A549 (cell line): ENCODE measurements at regions not wholly inside any gene's neighbourhood (a gene's known extent, or its start where the extent isn't known, plus 50 kb on each side); places are given as distances from the start of the nearest gene placed in this dataset.

Experiments used
- ATAC-seq, 2 experiments: fragments of 200-7000 bp in 1 of 2; fragments of >200 bp in 1 of 2; cut with Nextera tagmentation in 1 of 2; cut with Tn5 transposase in 1 of 2; 3 replicates each; pipeline versions ENCODE4 v1.8.0 to v1.9.1; 2018 to 2020; ENCODE audit warnings: mild to moderate bottlenecking in 1 of 2, moderate library complexity in 1 of 2
- CTCF ChIA-PET: fragments of 300-600 bp; sonication (Branson Sonifier 250); formaldehyde crosslinking; extraction: SDS; loops from one replicate; lab custom pipeline; 2021; ENCODE audit warnings: antibody characterized with exemption, inconsistent platforms; lab: Yijun Ruan, JAX
- POLR2A ChIA-PET: fragments of 350-600 bp; formaldehyde crosslinking; extraction: SDS; loops from one replicate; lab custom pipeline; 2021; ENCODE audit warnings: antibody characterized with exemption, inconsistent platforms; lab: Yijun Ruan, JAX
- DNase-seq, 2 experiments: peaks; one replicate each; pipeline versions ENCODE4 v3.0.0 to v3.0.0-alpha.2; 2011 to 2016; ENCODE audit warnings: low read depth in 1 of 2, low spot score in 1 of 2
- FAIRE-seq: peaks from 2 replicates; lab custom pipeline; 2011; peaks lifted over from hg19 to GRCh38; lab: Jason Lieb, UNC
- H3K27ac ChIP-seq, 2 experiments: fragments of >200 bp; sonication (Bioruptor Twin); formaldehyde crosslinking; 3 replicates each; pipeline ENCODE4 v1.5.1; 2016 to 2017
- H3K4me1 ChIP-seq: fragments of >200 bp; sonication (Bioruptor Twin); formaldehyde crosslinking; 3 replicates; pipeline ENCODE4 v1.6.1; 2016
- H3K4me2 ChIP-seq: fragments of >200 bp; sonication (Bioruptor Twin); formaldehyde crosslinking; 3 replicates; pipeline ENCODE4 v1.6.1; 2016
- H3K4me3 ChIP-seq: fragments of >200 bp; sonication (Bioruptor Twin); formaldehyde crosslinking; 3 replicates; pipeline ENCODE4 v1.5.1; 2016
- H3K9me3 ChIP-seq: fragments of >200 bp; sonication (Bioruptor Twin); formaldehyde crosslinking; 3 replicates; pipeline ENCODE4 v1.6.1; 2016
- CBX2 ChIP-seq: fragments of 200-600 bp; sonication (generic); IDR thresholded peaks from 2 replicates; pipeline ENCODE4 v1.6.1; 2016; ENCODE audit warnings: low read depth, mild to moderate bottlenecking, borderline replicate concordance
- CEBPB ChIP-seq, 2 experiments: fragments of >200 bp in 1 of 2; sonication (Bioruptor Twin) in 1 of 2; formaldehyde crosslinking in 1 of 2; IDR thresholded peaks; 2 replicates each; pipeline ENCODE4 v1.6.1; 2012 to 2016
- GATA3 ChIP-seq: IDR thresholded peaks from 2 replicates; pipeline ENCODE4 v1.6.1; 2012; ENCODE audit warnings: borderline replicate concordance
- HDAC2 ChIP-seq: fragments of 200-600 bp; sonication (generic); IDR thresholded peaks from 2 replicates; pipeline ENCODE4 v1.6.1; 2016
- HOXA7 ChIP-seq: fragments of 250-450 bp; sonication (Bioruptor Pico); IDR thresholded peaks from 2 replicates; pipeline ENCODE4 v1.5.0; 2020; ENCODE audit warnings: mild to moderate bottlenecking, moderate library complexity
- HOXB13 ChIP-seq: fragments of 250-450 bp; sonication (Bioruptor Pico); IDR thresholded peaks from 2 replicates; pipeline ENCODE4 v1.5.0; 2020; ENCODE audit warnings: low read depth, mild to moderate bottlenecking, moderate library complexity
- HOXB5 ChIP-seq: fragments of 250-450 bp; sonication (Bioruptor Pico); IDR thresholded peaks from 2 replicates; pipeline ENCODE4 v1.5.0; 2020; ENCODE audit warnings: mild to moderate bottlenecking, moderate library complexity
- JUNB ChIP-seq: fragments of >200 bp; sonication (Bioruptor Twin); formaldehyde crosslinking; IDR thresholded peaks from 2 replicates; pipeline ENCODE4 v1.6.1; 2016
- MAFK ChIP-seq: fragments of 450-650 bp; IDR thresholded peaks from 2 replicates; pipeline ENCODE4 v1.6.1; 2014; ENCODE audit not compliant: partially characterized antibody
- MAZ ChIP-seq: fragments of 150-350 bp; IDR thresholded peaks from 2 replicates; pipeline ENCODE4 v1.6.1; 2014; ENCODE audit warnings: antibody characterized with exemption, low read depth, low read length, borderline replicate concordance
- MYC ChIP-seq: IDR thresholded peaks from 2 replicates; pipeline ENCODE4 v1.6.1; 2012; ENCODE audit warnings: mild to moderate bottlenecking, inconsistent platforms, low read length, improper control_type of control experiment, borderline replicate concordance
- NPAS2 ChIP-seq: fragments of 250-450 bp; sonication (Bioruptor Pico); IDR thresholded peaks from 2 replicates; pipeline ENCODE4 v1.8.0; 2022; ENCODE audit warnings: mild to moderate bottlenecking, moderate library complexity, borderline replicate concordance
- NR3C1 ChIP-seq: fragments of >200 bp; sonication (Bioruptor Twin); formaldehyde crosslinking; IDR thresholded peaks from 3 replicates; pipeline ENCODE4 v1.6.1; 2017
- POLR2A ChIP-seq: IDR thresholded peaks from 2 replicates; pipeline ENCODE4 v1.6.1; 2012; ENCODE audit warnings: mild to moderate bottlenecking, low read length
- RCOR1 ChIP-seq: fragments of 150-350 bp; IDR thresholded peaks from 2 replicates; pipeline ENCODE4 v1.6.1; 2014; ENCODE audit warnings: antibody characterized with exemption, low read length, low read depth
- SREBF2 ChIP-seq: fragments of 450-650 bp; IDR thresholded peaks from 2 replicates; pipeline ENCODE4 v1.6.1; 2014; ENCODE audit warnings: mild to moderate bottlenecking, moderate library complexity
- TFCP2L1 ChIP-seq: fragments of 250-450 bp; sonication (Bioruptor Pico); IDR thresholded peaks from 2 replicates; pipeline ENCODE4 v1.5.0; 2021; ENCODE audit warnings: mild to moderate bottlenecking
- ZFP36 ChIP-seq: fragments of 450-650 bp; IDR thresholded peaks from 2 replicates; pipeline ENCODE4 v1.6.1; 2014; ENCODE audit warnings: borderline replicate concordance; ENCODE audit not compliant: partially characterized antibody
- ZSCAN20 ChIP-seq: fragments of 250-450 bp; sonication (Bioruptor Pico); IDR thresholded peaks from 2 replicates; pipeline ENCODE4 v1.8.0; 2022; ENCODE audit warnings: mild to moderate bottlenecking, moderate library complexity
- WGBS: methylation state at CpG from one replicate; pipeline ENCODE4 v1.1.6; 2017; ENCODE audit errors: missing lambda C conversion rate; 5-methylcytosine and 5-hydroxymethylcytosine counted together
- TF ChIP-seq, protein P1 (sequence below): IDR thresholded peaks from 2 replicates; pipeline ENCODE4 v1.6.1; 2012
- TF ChIP-seq, protein P2 (sequence below): fragments of 200-600 bp; sonication (generic); IDR thresholded peaks from 2 replicates; pipeline ENCODE4 v1.6.1; 2016; ENCODE audit warnings: antibody characterized with exemption, mild to moderate bottlenecking, moderate library complexity
- TF ChIP-seq, protein P3 (sequence below): IDR thresholded peaks from 2 replicates; pipeline ENCODE4 v1.6.1; 2012; ENCODE audit warnings: low read depth, borderline replicate concordance

DNA sequence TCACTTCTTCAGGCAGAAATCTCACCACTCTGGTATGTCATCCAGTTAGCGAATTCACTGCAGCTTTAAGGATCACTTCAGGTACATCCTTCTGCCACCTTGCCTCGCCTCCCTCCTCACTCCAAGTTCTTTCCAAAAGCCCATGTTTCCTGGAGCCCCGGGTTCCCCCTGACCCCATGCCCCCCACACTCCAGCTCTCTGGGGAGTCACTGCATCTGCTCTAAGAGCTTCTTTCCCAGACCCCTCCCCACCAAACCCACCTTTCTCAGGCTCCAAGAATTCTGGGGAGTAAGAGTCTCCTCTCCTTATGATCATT is 969.5 kb upstream of the ZNF722 start (continued):
- TF ChIP-seq HDAC2 (no peak), MAZ (no peak), ZSCAN20 (CRISPR knock-in tag) (no peak)

DNA sequence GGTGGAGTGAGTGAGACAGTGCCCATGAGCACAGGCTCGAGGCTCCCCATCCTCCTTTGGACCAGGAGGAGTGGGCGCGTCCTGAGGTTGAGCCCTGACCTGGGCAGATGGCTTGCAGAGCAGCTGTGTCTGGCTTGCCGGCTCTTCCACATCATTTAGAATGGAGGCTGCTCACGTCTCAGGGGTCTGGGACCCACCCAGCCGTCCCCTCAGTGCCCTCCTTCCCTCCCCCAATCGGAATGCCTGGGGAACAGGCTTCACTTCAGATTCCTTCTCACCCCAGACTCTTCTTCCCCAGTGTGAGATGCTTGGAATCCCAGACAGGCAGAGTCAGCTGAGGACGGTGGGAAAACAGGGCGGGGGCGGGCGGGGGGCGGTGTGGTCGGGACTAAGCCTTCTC is 968.6 kb upstream of the ZNF722 start:
- ChIA-PET CTCF (no interaction called here), POLR2A (no interaction called here)
- ATAC-seq (no peak), DNase-seq (no peak), FAIRE-seq (no peak)
- Histone ChIP-seq H3K4me1 (no peaks in the 10 kb centered on the region), H3K9me3 (no peaks in the 10 kb centered on the region; the same call in 2 of the 3 replicates), H3K4me3 (no peak overlapping the region), H3K27ac (no peak overlapping the region), H3K4me2 (no peak overlapping the region)
- no peak for TF ChIP-seq ZFP36
- TF ChIP-seq HOXA7 (CRISPR knock-in tag): no peak
- no peak for TF ChIP-seq GATA3
- no peak for TF ChIP-seq MAZ
- TF ChIP-seq, protein P1, sequence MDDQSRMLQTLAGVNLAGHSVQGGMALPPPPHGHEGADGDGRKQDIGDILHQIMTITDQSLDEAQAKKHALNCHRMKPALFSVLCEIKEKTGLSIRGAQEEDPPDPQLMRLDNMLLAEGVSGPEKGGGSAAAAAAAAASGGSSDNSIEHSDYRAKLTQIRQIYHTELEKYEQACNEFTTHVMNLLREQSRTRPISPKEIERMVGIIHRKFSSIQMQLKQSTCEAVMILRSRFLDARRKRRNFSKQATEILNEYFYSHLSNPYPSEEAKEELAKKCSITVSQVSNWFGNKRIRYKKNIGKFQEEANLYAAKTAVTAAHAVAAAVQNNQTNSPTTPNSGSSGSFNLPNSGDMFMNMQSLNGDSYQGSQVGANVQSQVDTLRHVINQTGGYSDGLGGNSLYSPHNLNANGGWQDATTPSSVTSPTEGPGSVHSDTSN: no peak
- TF ChIP-seq HOXB5 (CRISPR knock-in tag): no peak
- no peak for TF ChIP-seq CEBPB (IDR thresholded peaks at IDR 0.05)
- TF ChIP-seq RCOR1: no peak
- TF ChIP-seq NR3C1: no peak
- no peak for TF ChIP-seq TFCP2L1 (CRISPR knock-in tag)
- 24% methylated on average over 5 of the region's 13 CpGs for WGBS

DNA sequence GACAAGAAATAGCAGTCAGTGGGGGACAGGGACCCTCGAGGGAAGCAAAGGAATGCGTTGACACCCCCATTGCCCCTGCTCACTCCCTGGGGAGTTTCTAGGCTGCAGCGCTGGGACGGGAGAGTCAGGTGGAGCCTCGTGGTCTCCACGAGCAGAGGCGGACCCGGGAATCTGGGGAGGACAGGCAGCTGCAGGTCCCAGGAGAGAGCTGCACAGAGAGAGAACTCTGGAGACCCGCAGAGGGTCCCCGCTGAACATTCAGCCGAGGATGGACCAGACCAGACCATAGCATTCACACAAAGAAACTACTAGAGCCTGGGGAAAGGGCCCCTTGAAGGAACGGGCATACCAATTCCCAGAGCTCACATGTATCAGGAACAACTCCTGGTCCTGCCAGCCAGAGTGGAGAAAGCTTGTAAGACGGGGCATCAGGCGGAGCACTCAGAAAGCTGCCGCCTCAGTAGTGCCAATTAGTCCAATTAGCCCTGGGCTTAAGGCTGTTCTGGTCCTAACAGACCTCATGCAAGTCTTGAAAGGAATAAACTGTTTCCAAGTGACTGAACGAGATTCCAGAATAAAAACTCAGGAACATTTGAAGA is 966.7 kb upstream of the ZNF722 start:
- FAIRE-seq: no peak
- DNase-seq: no peak
- Histone ChIP-seq H3K4me2 (no peak overlapping the region), H3K27ac (no peak overlapping the region), H3K4me1 (no peaks in the 10 kb centered on the region), H3K4me3 (no peak overlapping the region), H3K9me3 (peaks cover 2% of the 10 kb centered on the region; the same call in 2 of the 3 replicates)
- no peak for ATAC-seq
- POLR2A ChIA-PET: no interaction called here
- CTCF ChIA-PET: no interaction called here
- 4% methylated on average over 14 of the region's 16 CpGs for WGBS
- TF ChIP-seq HDAC2 (no peak), CBX2 (no peak), ZSCAN20 (CRISPR knock-in tag) (no peak), MAFK (no peak), JUNB (no peak), NPAS2 (no peak), MYC (no peak), POLR2A (no peak), MAZ (no peak), HOXB13 (CRISPR knock-in tag) (no peak), SREBF2 (no peak)
- TF ChIP-seq, protein P2, sequence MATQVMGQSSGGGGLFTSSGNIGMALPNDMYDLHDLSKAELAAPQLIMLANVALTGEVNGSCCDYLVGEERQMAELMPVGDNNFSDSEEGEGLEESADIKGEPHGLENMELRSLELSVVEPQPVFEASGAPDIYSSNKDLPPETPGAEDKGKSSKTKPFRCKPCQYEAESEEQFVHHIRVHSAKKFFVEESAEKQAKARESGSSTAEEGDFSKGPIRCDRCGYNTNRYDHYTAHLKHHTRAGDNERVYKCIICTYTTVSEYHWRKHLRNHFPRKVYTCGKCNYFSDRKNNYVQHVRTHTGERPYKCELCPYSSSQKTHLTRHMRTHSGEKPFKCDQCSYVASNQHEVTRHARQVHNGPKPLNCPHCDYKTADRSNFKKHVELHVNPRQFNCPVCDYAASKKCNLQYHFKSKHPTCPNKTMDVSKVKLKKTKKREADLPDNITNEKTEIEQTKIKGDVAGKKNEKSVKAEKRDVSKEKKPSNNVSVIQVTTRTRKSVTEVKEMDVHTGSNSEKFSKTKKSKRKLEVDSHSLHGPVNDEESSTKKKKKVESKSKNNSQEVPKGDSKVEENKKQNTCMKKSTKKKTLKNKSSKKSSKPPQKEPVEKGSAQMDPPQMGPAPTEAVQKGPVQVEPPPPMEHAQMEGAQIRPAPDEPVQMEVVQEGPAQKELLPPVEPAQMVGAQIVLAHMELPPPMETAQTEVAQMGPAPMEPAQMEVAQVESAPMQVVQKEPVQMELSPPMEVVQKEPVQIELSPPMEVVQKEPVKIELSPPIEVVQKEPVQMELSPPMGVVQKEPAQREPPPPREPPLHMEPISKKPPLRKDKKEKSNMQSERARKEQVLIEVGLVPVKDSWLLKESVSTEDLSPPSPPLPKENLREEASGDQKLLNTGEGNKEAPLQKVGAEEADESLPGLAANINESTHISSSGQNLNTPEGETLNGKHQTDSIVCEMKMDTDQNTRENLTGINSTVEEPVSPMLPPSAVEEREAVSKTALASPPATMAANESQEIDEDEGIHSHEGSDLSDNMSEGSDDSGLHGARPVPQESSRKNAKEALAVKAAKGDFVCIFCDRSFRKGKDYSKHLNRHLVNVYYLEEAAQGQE: no peak
- TF ChIP-seq, protein P3, sequence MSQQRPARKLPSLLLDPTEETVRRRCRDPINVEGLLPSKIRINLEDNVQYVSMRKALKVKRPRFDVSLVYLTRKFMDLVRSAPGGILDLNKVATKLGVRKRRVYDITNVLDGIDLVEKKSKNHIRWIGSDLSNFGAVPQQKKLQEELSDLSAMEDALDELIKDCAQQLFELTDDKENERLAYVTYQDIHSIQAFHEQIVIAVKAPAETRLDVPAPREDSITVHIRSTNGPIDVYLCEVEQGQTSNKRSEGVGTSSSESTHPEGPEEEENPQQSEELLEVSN: no peak
